ENCODE measurements at regions not wholly inside any gene's neighbourhood (a gene's known extent, or its start where the extent isn't known, plus 50 kb on each side); places are given as distances from the start of the nearest gene placed in this dataset.

- WGBS (ENCODE audit: insufficient coverage, insufficient replicate concordance, low lambda C conversion rate, missing lambda C conversion rate) = 0% methylated on average over 1 of the region's 1 CpG
- SMC1A ChIA-PET (ENCODE audit: uncharacterized antibody, unreplicated experiment) = interaction anchor here (1.0 to 2.2 kb wide), 3 partner anchors 9 to 28 kb away, joined by 3 to 7 read pairs (median 4); no protein-coding TSS in a partner anchor
- TF ChIP-seq RUNX3 (IDR thresholded peaks at IDR 0.05; ENCODE audit: low read length) (no peak), WRNIP1 (IDR thresholded peaks at IDR 0.05; ENCODE audit: borderline replicate concordance, low read depth, low read length) (no peak), ZNF687 (IDR thresholded peaks at IDR 0.05) (no peak)
Measured at GRCh38 chr3:104005815-104006214, 1360.9 kb upstream of the ALCAM start.

GRCh38 chr3:104018541-104018940, 1348.2 kb upstream of the ALCAM start:
- Histone ChIP-seq H3K27ac (ENCODE audit: control insufficient read depth, insufficient read depth) (no peak overlapping the region), H3K27me3 (replicated peaks in 1 of 2; ENCODE audit: control insufficient read depth in 2 of 2, insufficient read depth in 2 of 2, low read length in 1 of 2) (no peaks in the 10 kb centered on the region), H2AFZ (ENCODE audit: control insufficient read depth, low read depth, low read length) (no peak overlapping the region), H3K79me2 (ENCODE audit: control insufficient read depth, insufficient read depth, low read length) (no peaks in the 10 kb centered on the region), H3K4me2 (ENCODE audit: control insufficient read depth, insufficient read depth) (no peak overlapping the region), H4K20me1 (ENCODE audit: control insufficient read depth, insufficient read depth) (no peaks in the 10 kb centered on the region), H3K36me3 (ENCODE audit: control insufficient read depth in 2 of 2, insufficient read depth in 2 of 2, low read length in 1 of 2) (no peaks in the 10 kb centered on the region), H3K4me3 (no peak overlapping the region), H3K4me1 (ENCODE audit: control insufficient read depth, insufficient read depth, low read length) (no peaks in the 10 kb centered on the region), H3K9me3 (replicated peaks; ENCODE audit: control insufficient read depth, insufficient read depth, low read length) (no peaks in the 10 kb centered on the region), H3K9ac (ENCODE audit: control insufficient read depth, insufficient read depth, low read length) (no peak overlapping the region)
- DNase-seq (ENCODE audit: low read depth, low spot score) = no peak
- in situ Hi-C loops (cut with MboI) (no loop called here), intact Hi-C loops (cut with micrococcal nuclease; ENCODE audit: unreplicated experiment) (no loop called here)
- POLR2A ChIA-PET = no interaction called here
- CTCF ChIA-PET = interaction anchor here (1.0 kb wide), 1 partner anchor 12 kb away, joined by 4 read pairs; no protein-coding TSS in a partner anchor
- SMC1A ChIA-PET (ENCODE audit: uncharacterized antibody, unreplicated experiment) = no interaction called here
- FAIRE-seq = no peak
- no peak for ATAC-seq
- RAD21 ChIA-PET (ENCODE audit: unreplicated experiment) = no interaction called here
- no TSS peak for BruUV-seq (replicated peaks)
- TF ChIP-seq HDAC6 (IDR thresholded peaks at IDR 0.05; ENCODE audit: unreplicated experiment) = no peak
- TF ChIP-seq PML (IDR thresholded peaks at IDR 0.05; ENCODE audit: low read length) = no peak
- TF ChIP-seq, protein P1, sequence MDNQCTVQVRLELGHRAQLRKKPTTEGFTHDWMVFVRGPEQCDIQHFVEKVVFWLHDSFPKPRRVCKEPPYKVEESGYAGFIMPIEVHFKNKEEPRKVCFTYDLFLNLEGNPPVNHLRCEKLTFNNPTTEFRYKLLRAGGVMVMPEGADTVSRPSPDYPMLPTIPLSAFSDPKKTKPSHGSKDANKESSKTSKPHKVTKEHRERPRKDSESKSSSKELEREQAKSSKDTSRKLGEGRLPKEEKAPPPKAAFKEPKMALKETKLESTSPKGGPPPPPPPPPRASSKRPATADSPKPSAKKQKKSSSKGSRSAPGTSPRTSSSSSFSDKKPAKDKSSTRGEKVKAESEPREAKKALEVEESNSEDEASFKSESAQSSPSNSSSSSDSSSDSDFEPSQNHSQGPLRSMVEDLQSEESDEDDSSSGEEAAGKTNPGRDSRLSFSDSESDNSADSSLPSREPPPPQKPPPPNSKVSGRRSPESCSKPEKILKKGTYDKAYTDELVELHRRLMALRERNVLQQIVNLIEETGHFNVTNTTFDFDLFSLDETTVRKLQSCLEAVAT (IDR thresholded peaks at IDR 0.05) = no peak
- no peak for TF ChIP-seq SMC3 (IDR thresholded peaks at IDR 0.05; ENCODE audit: borderline replicate concordance, low read length)
- TF ChIP-seq TCF7 (IDR thresholded peaks at IDR 0.05; ENCODE audit: borderline replicate concordance) = no peak
- TF ChIP-seq TAF1 (IDR thresholded peaks at IDR 0.05; ENCODE audit: borderline replicate concordance, low read depth, low read length) = no peak
- no peak for TF ChIP-seq RUNX3 (IDR thresholded peaks at IDR 0.05; ENCODE audit: low read length)
- TF ChIP-seq NRF1 (conservative IDR thresholded peaks at IDR 0.05; ENCODE audit: low read depth, low read length) = no peak
- no peak for TF ChIP-seq ZSCAN29 (IDR thresholded peaks at IDR 0.05)
- TF ChIP-seq SUPT20H (IDR thresholded peaks at IDR 0.05; ENCODE audit: borderline replicate concordance, control insufficient read depth, low read depth, low read length) = no peak

More at GRCh38 chr3:104005815-104006214, 1360.9 kb upstream of the ALCAM start:
- Histone ChIP-seq H3K9ac (ENCODE audit: control insufficient read depth, insufficient read depth, low read length) (no peak overlapping the region), H3K27me3 (replicated peaks in 1 of 2; ENCODE audit: control insufficient read depth in 2 of 2, insufficient read depth in 2 of 2, low read length in 1 of 2) (no peaks in the 10 kb centered on the region), H3K4me1 (ENCODE audit: control insufficient read depth, insufficient read depth, low read length) (no peaks in the 10 kb centered on the region), H4K20me1 (ENCODE audit: control insufficient read depth, insufficient read depth) (no peaks in the 10 kb centered on the region), H3K36me3 (ENCODE audit: control insufficient read depth in 2 of 2, insufficient read depth in 2 of 2, low read length in 1 of 2) (no peaks in the 10 kb centered on the region), H3K79me2 (ENCODE audit: control insufficient read depth, insufficient read depth, low read length) (no peaks in the 10 kb centered on the region), H2AFZ (ENCODE audit: control insufficient read depth, low read depth, low read length) (no peak overlapping the region), H3K4me2 (ENCODE audit: control insufficient read depth, insufficient read depth) (no peak overlapping the region), H3K9me3 (replicated peaks; ENCODE audit: control insufficient read depth, insufficient read depth, low read length) (no peaks in the 10 kb centered on the region), H3K27ac (ENCODE audit: control insufficient read depth, insufficient read depth) (no peak overlapping the region), H3K4me3 (no peak overlapping the region)
- ChIA-PET POLR2A (no interaction called here), RAD21 (ENCODE audit: unreplicated experiment) (no interaction called here), CTCF (interaction anchor here (1.4 to 2.1 kb wide), 3 partner anchors 9 to 13 kb away, joined by 4 to 5 read pairs (median 4); no protein-coding TSS in a partner anchor)
- no peak for DNase-seq (ENCODE audit: low read depth, low spot score)
- in situ Hi-C loops (cut with MboI) (no loop called here), intact Hi-C loops (cut with micrococcal nuclease; ENCODE audit: unreplicated experiment) (no loop called here)
- BruUV-seq (replicated peaks) = no TSS peak
- no peak for ATAC-seq
- FAIRE-seq = no peak
